A673 (cell line): ENCODE measurements at regions not wholly inside any gene's neighbourhood (a gene's known extent, or its start where the extent isn't known, plus 50 kb on each side); places are given as distances from the start of the nearest gene placed in this dataset.

Experiments used
- CTCF ChIP-seq: fragments of 300-800, 200-600 bp; sonication (generic); conservative IDR thresholded peaks from 2 replicates; pipeline ENCODE4 v1.5.1; 2017; ENCODE audit warnings: low read depth, mild to moderate bottlenecking, antibody characterized with exemption, low read length, moderate library complexity, mixed read lengths
- EZH2 ChIP-seq: fragments of 200-600 bp; sonication (generic); IDR thresholded peaks from 2 replicates; pipeline ENCODE4 v1.6.1; 2017; ENCODE audit warnings: borderline replicate concordance, low read depth, mild to moderate bottlenecking, mixed read lengths, antibody characterized with exemption, low read length; ENCODE audit not compliant: poor library complexity, severe bottlenecking

- TF ChIP-seq CTCF = no peak
- TF ChIP-seq EZH2 = no peak
Observed at GRCh38 chr13:73662833-73663232, 471.4 kb downstream of the KLF12 start.
